Liver (tissue), 8 donors: ENCODE measurements at regions not wholly inside any gene's neighbourhood (a gene's known extent, or its start where the extent isn't known, plus 50 kb on each side); places are given as distances from the start of the nearest gene placed in this dataset.

ENCODE experiments used
- DNase-seq: peaks from one replicate; pipeline ENCODE4 v3.0.0-alpha.2; 2017; ENCODE audit warnings: low spot score
- H3K27ac ChIP-seq, 2 donors: one replicate each; pipeline ENCODE4 v1.7.0; 2013; ENCODE audit warnings: inconsistent platforms in 2 of 2, low read length in 2 of 2, control low read depth in 1 of 2, low read depth in 1 of 2, mild to moderate bottlenecking in 1 of 2
- H3K27me3 ChIP-seq, 4 donors: one replicate each; pipeline versions ENCODE4 v1.6.1 to v1.7.0; 2013; ENCODE audit warnings: low read length in 3 of 4, inconsistent platforms in 1 of 4, mild to moderate bottlenecking in 1 of 4, moderate library complexity in 1 of 4; ENCODE audit not compliant: control insufficient read depth in 4 of 4, insufficient read depth in 4 of 4
- H3K36me3 ChIP-seq, 4 donors: one replicate each; pipeline versions ENCODE4 v1.6.1 to v1.7.0; 2013; ENCODE audit warnings: low read length in 3 of 4, mild to moderate bottlenecking in 3 of 4, low read depth in 1 of 4, moderate library complexity in 1 of 4; ENCODE audit not compliant: control insufficient read depth in 4 of 4, insufficient read depth in 3 of 4
- H3K4me1 ChIP-seq, 4 donors: one replicate each; pipeline versions ENCODE4 v1.6.1 to v1.7.0; 2013; ENCODE audit warnings: low read length in 3 of 4, mild to moderate bottlenecking in 3 of 4, moderate library complexity in 1 of 4; ENCODE audit not compliant: control insufficient read depth in 4 of 4, insufficient read depth in 4 of 4
- H3K4me3 ChIP-seq, 3 donors: one replicate each; pipeline versions ENCODE4 v1.6.1 to v1.7.0; 2013; ENCODE audit warnings: low read length in 3 of 3, control low read depth in 1 of 3, low read depth in 1 of 3, mild to moderate bottlenecking in 1 of 3
- H3K9ac ChIP-seq, 2 donors: one replicate each; pipeline ENCODE4 v1.7.0; 2013; ENCODE audit warnings: low read length in 2 of 2, mild to moderate bottlenecking in 2 of 2, moderate library complexity in 2 of 2, control low read depth in 1 of 2, low read depth in 1 of 2
- H3K9me3 ChIP-seq, 4 donors: one replicate each; pipeline versions ENCODE4 v1.6.1 to v1.7.0; 2013; ENCODE audit warnings: low read length in 3 of 4; ENCODE audit not compliant: control insufficient read depth in 4 of 4
- EGR1 ChIP-seq, 2 donors: IDR thresholded peaks; 2 replicates each; pipeline ENCODE4 v1.6.1; 2016 to 2018; ENCODE audit warnings: antibody characterized with exemption in 2 of 2, low read depth in 2 of 2
- FOXA1 ChIP-seq: IDR thresholded peaks from 2 replicates; pipeline ENCODE4 v1.6.1; 2016; ENCODE audit warnings: antibody characterized with exemption
- FOXA2 ChIP-seq: IDR thresholded peaks from 2 replicates; pipeline ENCODE4 v1.6.1; 2016; ENCODE audit warnings: antibody characterized with exemption
- GABPA ChIP-seq, 2 donors: IDR thresholded peaks in 1 of 2; conservative IDR thresholded peaks in 1 of 2; 2 replicates each; pipeline ENCODE4 v1.6.1; 2016; ENCODE audit warnings: antibody characterized with exemption in 2 of 2, mild to moderate bottlenecking in 1 of 2, moderate library complexity in 1 of 2
- HNF4A ChIP-seq, 2 donors: conservative IDR thresholded peaks; 2 replicates each; pipeline ENCODE4 v1.6.1; 2016; ENCODE audit warnings: antibody characterized with exemption in 2 of 2, mild to moderate bottlenecking in 2 of 2
- HNF4G ChIP-seq: IDR thresholded peaks from 2 replicates; pipeline ENCODE4 v1.6.1; 2016; ENCODE audit warnings: antibody characterized with exemption
- JUND ChIP-seq, 2 donors: IDR thresholded peaks; 2 replicates each; pipeline ENCODE4 v1.6.1; 2016; ENCODE audit warnings: antibody characterized with exemption in 2 of 2
- NR2F2 ChIP-seq: IDR thresholded peaks from 2 replicates; pipeline ENCODE4 v1.6.1; 2016; ENCODE audit warnings: antibody characterized with exemption
- RAD21 ChIP-seq, 2 donors: IDR thresholded peaks; 2 replicates each; pipeline ENCODE4 v1.6.1; 2016; ENCODE audit warnings: antibody characterized with exemption in 2 of 2, mild to moderate bottlenecking in 2 of 2
- RXRA ChIP-seq, 2 donors: IDR thresholded peaks; 2 replicates each; pipeline ENCODE4 v1.6.1; 2017 to 2018; ENCODE audit warnings: antibody characterized with exemption in 2 of 2, mild to moderate bottlenecking in 1 of 2
- SP1 ChIP-seq: IDR thresholded peaks from 2 replicates; pipeline ENCODE4 v1.6.1; 2018; ENCODE audit warnings: antibody characterized with exemption, mild to moderate bottlenecking
- TAF1 ChIP-seq: conservative IDR thresholded peaks from 2 replicates; pipeline ENCODE4 v1.6.1; 2016; ENCODE audit warnings: antibody characterized with exemption, mild to moderate bottlenecking
- YY1 ChIP-seq: IDR thresholded peaks from 2 replicates; pipeline ENCODE4 v1.6.1; 2016; ENCODE audit warnings: antibody characterized with exemption, mild to moderate bottlenecking
- WGBS: extraction: QIAGEN DNeasy Blood & Tissue Kit; methylation state at CpG from one replicate; pipeline ENCODE4 v1.1.7; 2013; 5-methylcytosine and 5-hydroxymethylcytosine counted together
- TF ChIP-seq, protein P1 (sequence below): fragments of 150-350 bp; IDR thresholded peaks from 2 replicates; pipeline ENCODE4 v1.5.1; 2017; ENCODE audit warnings: improper control_type of control experiment, low read depth, low read length; ENCODE audit not compliant: missing input control
- TF ChIP-seq, protein P2 (sequence below): IDR thresholded peaks from 2 replicates; pipeline ENCODE4 v1.6.1; 2016; ENCODE audit warnings: antibody characterized with exemption
- TF ChIP-seq, protein P3 (sequence below): IDR thresholded peaks from 2 replicates; pipeline ENCODE4 v1.6.1; 2016; ENCODE audit warnings: antibody characterized with exemption, mild to moderate bottlenecking
- TF ChIP-seq, protein P4 (sequence below): IDR thresholded peaks from 2 replicates; pipeline ENCODE4 v1.6.1; 2016; ENCODE audit warnings: antibody characterized with exemption
- TF ChIP-seq, protein P5 (sequence below): IDR thresholded peaks from 2 replicates; pipeline ENCODE4 v1.6.1; 2016; ENCODE audit warnings: antibody characterized with exemption
- donor health status: healthy.
- donor health status: healthy.
- donor health status: healthy.
- donor health status: healthy.
- donor health status: healthy.

DNA sequence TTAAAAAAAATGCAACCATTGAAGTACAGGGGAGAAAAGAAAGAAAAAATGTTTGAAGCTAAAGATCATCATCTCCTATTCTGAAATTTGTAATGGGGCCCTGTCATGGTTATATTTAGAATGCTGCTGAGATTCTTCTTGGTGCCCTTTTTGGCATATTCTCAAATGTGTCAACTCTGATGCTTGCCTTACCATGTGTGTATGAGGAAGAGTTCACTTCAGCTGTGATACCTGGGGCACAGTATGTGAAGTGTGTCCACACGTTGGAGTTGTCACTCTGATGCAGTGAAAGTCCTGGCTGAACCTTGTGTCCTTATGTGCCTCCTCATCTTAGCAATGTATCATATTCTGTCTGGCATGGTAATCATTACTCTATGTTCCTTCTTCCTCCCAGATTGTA lies 377.9 kb downstream of the RAPGEF2 start:
- TF ChIP-seq, protein P1, sequence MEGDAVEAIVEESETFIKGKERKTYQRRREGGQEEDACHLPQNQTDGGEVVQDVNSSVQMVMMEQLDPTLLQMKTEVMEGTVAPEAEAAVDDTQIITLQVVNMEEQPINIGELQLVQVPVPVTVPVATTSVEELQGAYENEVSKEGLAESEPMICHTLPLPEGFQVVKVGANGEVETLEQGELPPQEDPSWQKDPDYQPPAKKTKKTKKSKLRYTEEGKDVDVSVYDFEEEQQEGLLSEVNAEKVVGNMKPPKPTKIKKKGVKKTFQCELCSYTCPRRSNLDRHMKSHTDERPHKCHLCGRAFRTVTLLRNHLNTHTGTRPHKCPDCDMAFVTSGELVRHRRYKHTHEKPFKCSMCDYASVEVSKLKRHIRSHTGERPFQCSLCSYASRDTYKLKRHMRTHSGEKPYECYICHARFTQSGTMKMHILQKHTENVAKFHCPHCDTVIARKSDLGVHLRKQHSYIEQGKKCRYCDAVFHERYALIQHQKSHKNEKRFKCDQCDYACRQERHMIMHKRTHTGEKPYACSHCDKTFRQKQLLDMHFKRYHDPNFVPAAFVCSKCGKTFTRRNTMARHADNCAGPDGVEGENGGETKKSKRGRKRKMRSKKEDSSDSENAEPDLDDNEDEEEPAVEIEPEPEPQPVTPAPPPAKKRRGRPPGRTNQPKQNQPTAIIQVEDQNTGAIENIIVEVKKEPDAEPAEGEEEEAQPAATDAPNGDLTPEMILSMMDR: no peak
- TF ChIP-seq, protein P2, sequence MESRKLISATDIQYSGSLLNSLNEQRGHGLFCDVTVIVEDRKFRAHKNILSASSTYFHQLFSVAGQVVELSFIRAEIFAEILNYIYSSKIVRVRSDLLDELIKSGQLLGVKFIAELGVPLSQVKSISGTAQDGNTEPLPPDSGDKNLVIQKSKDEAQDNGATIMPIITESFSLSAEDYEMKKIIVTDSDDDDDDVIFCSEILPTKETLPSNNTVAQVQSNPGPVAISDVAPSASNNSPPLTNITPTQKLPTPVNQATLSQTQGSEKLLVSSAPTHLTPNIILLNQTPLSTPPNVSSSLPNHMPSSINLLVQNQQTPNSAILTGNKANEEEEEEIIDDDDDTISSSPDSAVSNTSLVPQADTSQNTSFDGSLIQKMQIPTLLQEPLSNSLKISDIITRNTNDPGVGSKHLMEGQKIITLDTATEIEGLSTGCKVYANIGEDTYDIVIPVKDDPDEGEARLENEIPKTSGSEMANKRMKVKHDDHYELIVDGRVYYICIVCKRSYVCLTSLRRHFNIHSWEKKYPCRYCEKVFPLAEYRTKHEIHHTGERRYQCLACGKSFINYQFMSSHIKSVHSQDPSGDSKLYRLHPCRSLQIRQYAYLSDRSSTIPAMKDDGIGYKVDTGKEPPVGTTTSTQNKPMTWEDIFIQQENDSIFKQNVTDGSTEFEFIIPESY: no peak
- TF ChIP-seq, protein P3, sequence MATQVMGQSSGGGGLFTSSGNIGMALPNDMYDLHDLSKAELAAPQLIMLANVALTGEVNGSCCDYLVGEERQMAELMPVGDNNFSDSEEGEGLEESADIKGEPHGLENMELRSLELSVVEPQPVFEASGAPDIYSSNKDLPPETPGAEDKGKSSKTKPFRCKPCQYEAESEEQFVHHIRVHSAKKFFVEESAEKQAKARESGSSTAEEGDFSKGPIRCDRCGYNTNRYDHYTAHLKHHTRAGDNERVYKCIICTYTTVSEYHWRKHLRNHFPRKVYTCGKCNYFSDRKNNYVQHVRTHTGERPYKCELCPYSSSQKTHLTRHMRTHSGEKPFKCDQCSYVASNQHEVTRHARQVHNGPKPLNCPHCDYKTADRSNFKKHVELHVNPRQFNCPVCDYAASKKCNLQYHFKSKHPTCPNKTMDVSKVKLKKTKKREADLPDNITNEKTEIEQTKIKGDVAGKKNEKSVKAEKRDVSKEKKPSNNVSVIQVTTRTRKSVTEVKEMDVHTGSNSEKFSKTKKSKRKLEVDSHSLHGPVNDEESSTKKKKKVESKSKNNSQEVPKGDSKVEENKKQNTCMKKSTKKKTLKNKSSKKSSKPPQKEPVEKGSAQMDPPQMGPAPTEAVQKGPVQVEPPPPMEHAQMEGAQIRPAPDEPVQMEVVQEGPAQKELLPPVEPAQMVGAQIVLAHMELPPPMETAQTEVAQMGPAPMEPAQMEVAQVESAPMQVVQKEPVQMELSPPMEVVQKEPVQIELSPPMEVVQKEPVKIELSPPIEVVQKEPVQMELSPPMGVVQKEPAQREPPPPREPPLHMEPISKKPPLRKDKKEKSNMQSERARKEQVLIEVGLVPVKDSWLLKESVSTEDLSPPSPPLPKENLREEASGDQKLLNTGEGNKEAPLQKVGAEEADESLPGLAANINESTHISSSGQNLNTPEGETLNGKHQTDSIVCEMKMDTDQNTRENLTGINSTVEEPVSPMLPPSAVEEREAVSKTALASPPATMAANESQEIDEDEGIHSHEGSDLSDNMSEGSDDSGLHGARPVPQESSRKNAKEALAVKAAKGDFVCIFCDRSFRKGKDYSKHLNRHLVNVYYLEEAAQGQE: no peak
- TF ChIP-seq GABPA (IDR thresholded peaks at IDR 0.05 in 1 of 2, conservative IDR thresholded peaks at IDR 0.05 in 1 of 2) (no peak), EGR1 (IDR thresholded peaks at IDR 0.05; ENCODE audit: low read depth in 2 of 2) (no peak), YY1 (no peak), RAD21 (IDR thresholded peaks at IDR 0.05) (no peak), FOXA1 (no peak), HNF4G (no peak), HNF4A (conservative IDR thresholded peaks at IDR 0.05) (no peak), TAF1 (no peak), SP1 (no peak), FOXA2 (no peak), RXRA (IDR thresholded peaks at IDR 0.05) (no peak), JUND (IDR thresholded peaks at IDR 0.05) (no peak), NR2F2 (no peak)
- TF ChIP-seq, protein P4, sequence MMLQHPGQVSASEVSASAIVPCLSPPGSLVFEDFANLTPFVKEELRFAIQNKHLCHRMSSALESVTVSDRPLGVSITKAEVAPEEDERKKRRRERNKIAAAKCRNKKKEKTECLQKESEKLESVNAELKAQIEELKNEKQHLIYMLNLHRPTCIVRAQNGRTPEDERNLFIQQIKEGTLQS: no peak
- TF ChIP-seq, protein P5, sequence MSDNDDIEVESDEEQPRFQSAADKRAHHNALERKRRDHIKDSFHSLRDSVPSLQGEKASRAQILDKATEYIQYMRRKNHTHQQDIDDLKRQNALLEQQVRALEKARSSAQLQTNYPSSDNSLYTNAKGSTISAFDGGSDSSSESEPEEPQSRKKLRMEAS: no peak
- 83% methylated on average over 1 of the region's 1 CpG for WGBS
- DNase-seq: no peak

More for the DNA sequence above, 377.9 kb downstream of the RAPGEF2 start:
- H3K4me3 ChIP-seq: no peak overlapping the region
- H3K36me3 ChIP-seq: no peaks in the 10 kb centered on the region
- H3K27me3 ChIP-seq: no peaks in the 10 kb centered on the region
- no peak overlapping the region for H3K27ac ChIP-seq
- H3K9me3 ChIP-seq: no peaks in the 10 kb centered on the region
- H3K4me1 ChIP-seq: no peaks in the 10 kb centered on the region
- H3K9ac ChIP-seq: no peak overlapping the region
